HepG2 (cell line): ENCODE measurements at regions not wholly inside any gene's neighbourhood (a gene's known extent, or its start where the extent isn't known, plus 50 kb on each side); places are given as distances from the start of the nearest gene placed in this dataset.
A peak's percentile ranks its signal among the peaks of the same experiment; 100 is the strongest.

ENCODE experiments used
- ATAC-seq: fragments of 200-7000 bp; cut with Tn5 transposase; 3 replicates; pipeline ENCODE4 v1.9.1; 2020; ENCODE audit warnings: mild to moderate bottlenecking, moderate library complexity
- BruUV-seq: library from RNA; stranded (reverse); fragments of 400-500 nt; replicated peaks from 2 replicates; lab custom pipeline; 2021; lab: Mats Ljungman, UMichigan
- CTCF ChIA-PET: fragments of 300-600 bp; formaldehyde crosslinking; extraction: SDS; loops from one replicate; lab custom pipeline; 2021; ENCODE audit warnings: low total read pairs, inconsistent platforms, low intra/inter-chr PET ratio; lab: Yijun Ruan, JAX
- POLR2A ChIA-PET: fragments of 350-600 bp; sonication (Branson Sonifier 250); formaldehyde crosslinking; loops from one replicate; lab custom pipeline; 2020; ENCODE audit warnings: antibody characterized with exemption, inconsistent platforms; lab: Yijun Ruan, JAX
- DNase-seq: peaks from one replicate; pipeline ENCODE4 v3.0.0-alpha.2; 2015; ENCODE audit warnings: low spot score
- FAIRE-seq: peaks from 3 replicates; lab custom pipeline; 2011; peaks lifted over from hg19 to GRCh38; lab: Jason Lieb, UNC
- H2AFZ ChIP-seq: one replicate; pipeline ENCODE4 v1.6.1; 2011; ENCODE audit warnings: low read length, inconsistent platforms
- H3K27ac ChIP-seq: fragments of 300-600 bp; 3 replicates; pipeline ENCODE4 v1.8.0; 2011; ENCODE audit warnings: mixed run types, mild to moderate bottlenecking, mixed read lengths, low read length, inconsistent platforms; ENCODE audit not compliant: insufficient read depth; ENCODE audit errors: extremely low read length
- H3K27me3 ChIP-seq, 2 experiments: fragments of 200-600 bp in 1 of 2; 2 replicates in 1 of 2; 3 replicates in 1 of 2; pipeline versions ENCODE4 v1.6.0 to v1.8.0; 2011; ENCODE audit warnings: low read length in 2 of 2, mild to moderate bottlenecking in 2 of 2, moderate library complexity in 2 of 2, inconsistent platforms in 1 of 2; ENCODE audit not compliant: insufficient read depth in 2 of 2, control insufficient read depth in 1 of 2
- H3K36me3 ChIP-seq, 2 experiments: fragments of 200-600 bp in 1 of 2; replicated peaks in 1 of 2; 2 replicates in 1 of 2; 3 replicates in 1 of 2; pipeline versions ENCODE4 v1.5.1 to v1.8.0; 2011; ENCODE audit warnings: low read length in 2 of 2, inconsistent platforms in 1 of 2; ENCODE audit not compliant: insufficient read depth in 2 of 2, control insufficient read depth in 1 of 2
- H3K4me1 ChIP-seq: 2 replicates; pipeline ENCODE4 v1.5.1; 2012; ENCODE audit warnings: low read length, inconsistent platforms; ENCODE audit not compliant: insufficient read depth
- H3K4me2 ChIP-seq: 2 replicates; pipeline ENCODE4 v1.6.0; 2011; ENCODE audit warnings: low read depth, low read length, inconsistent platforms
- H3K4me3 ChIP-seq, 3 experiments: fragments of 200-600 bp in 1 of 3; sonication (generic), shearing (Covaris generic) in 1 of 3; replicated peaks in 1 of 3; 2 replicates each; pipeline ENCODE4 v1.5.1; 2011 to 2016; ENCODE audit warnings: low read length in 3 of 3, inconsistent platforms in 2 of 3, low read depth in 2 of 3, mild to moderate bottlenecking in 2 of 3, control low read depth in 1 of 3, mixed read lengths in 1 of 3; ENCODE audit not compliant: insufficient read depth in 1 of 3
- H3K79me2 ChIP-seq: one replicate; pipeline ENCODE4 v1.6.1; 2011; ENCODE audit warnings: low read length, inconsistent platforms; ENCODE audit not compliant: insufficient read depth
- H3K9ac ChIP-seq: 2 replicates; pipeline ENCODE4 v1.6.0; 2011; ENCODE audit warnings: mild to moderate bottlenecking, low read depth, low read length, inconsistent platforms; ENCODE audit not compliant: insufficient read depth
- H3K9me3 ChIP-seq: 2 replicates; pipeline ENCODE4 v1.5.1; 2012; ENCODE audit warnings: mild to moderate bottlenecking, low read length
- H4K20me1 ChIP-seq: 2 replicates; pipeline ENCODE4 v1.6.0; 2011; ENCODE audit warnings: inconsistent platforms, mild to moderate bottlenecking, low read length, moderate library complexity; ENCODE audit not compliant: insufficient read depth
- CCDC6 ChIP-seq: sonication (generic); formaldehyde crosslinking; IDR thresholded peaks from 2 replicates; pipeline ENCODE4 v1.8.1; 2022; ENCODE audit warnings: mild to moderate bottlenecking, missing genetic modification reagents, moderate library complexity
- ETV5 ChIP-seq: IDR thresholded peaks from 2 replicates; pipeline ENCODE4 v1.6.1; 2018; ENCODE audit warnings: missing biosample characterization, missing genetic modification reagents, inconsistent platforms, borderline replicate concordance
- GFI1 ChIP-seq: sonication (generic); formaldehyde crosslinking; IDR thresholded peaks from 2 replicates; pipeline ENCODE4 v1.5.0; 2020; ENCODE audit warnings: missing genetic modification reagents, mild to moderate bottlenecking, borderline replicate concordance
- GPN1 ChIP-seq: sonication (generic); formaldehyde crosslinking; IDR thresholded peaks from 2 replicates; pipeline ENCODE4 v1.5.1; 2020; ENCODE audit warnings: missing genetic modification reagents, borderline replicate concordance
- HNF4A ChIP-seq: sonication (generic); formaldehyde crosslinking; IDR thresholded peaks from 2 replicates; pipeline ENCODE4 v1.4.0; 2020; ENCODE audit warnings: missing genetic modification reagents
- MAFF ChIP-seq: IDR thresholded peaks from 2 replicates; pipeline ENCODE4 v1.6.1; 2011; ENCODE audit warnings: low read depth, low read length, improper control_type of control experiment
- MAFK ChIP-seq, 2 experiments: IDR thresholded peaks in 1 of 2; conservative IDR thresholded peaks in 1 of 2; 2 replicates each; pipeline ENCODE4 v1.6.1; 2011; ENCODE audit warnings: improper control_type of control experiment in 2 of 2, low read length in 2 of 2
- MBD4 ChIP-seq: IDR thresholded peaks from 2 replicates; pipeline ENCODE4 v1.6.1; 2012; ENCODE audit warnings: low read length, inconsistent platforms, borderline replicate concordance
- MXD4 ChIP-seq: IDR thresholded peaks from 2 replicates; pipeline ENCODE4 v1.6.1; 2016; ENCODE audit warnings: mild to moderate bottlenecking, missing biosample characterization, missing genetic modification reagents
- RAD21 ChIP-seq: fragments of 450-650 bp; formaldehyde crosslinking; IDR thresholded peaks from 2 replicates; pipeline ENCODE4 v1.5.0; 2020; ENCODE audit warnings: mild to moderate bottlenecking
- STAG1 ChIP-seq: sonication (generic); formaldehyde crosslinking; IDR thresholded peaks from 2 replicates; pipeline ENCODE4 v1.4.0; 2020; ENCODE audit warnings: missing genetic modification reagents
- WIZ ChIP-seq: sonication (generic); formaldehyde crosslinking; IDR thresholded peaks from 2 replicates; pipeline ENCODE4 v1.5.1; 2020; ENCODE audit warnings: mild to moderate bottlenecking, missing genetic modification reagents
- WGBS: methylation state at CpG from one replicate; pipeline ENCODE4 v1.1.6; 2017; ENCODE audit warnings: low lambda C conversion rate; 5-methylcytosine and 5-hydroxymethylcytosine counted together
- in situ Hi-C: cut with HindIII; loops from 2 replicates; pipeline ENCODE4 v1.10.0; 2017; ENCODE audit warnings: low pct_unique_long_range_greater_than_20kb; ENCODE audit not compliant: extremely low pct_ligation_motif_present
- intact Hi-C: fragments of 100-400 bp; cut with micrococcal nuclease; formaldehyde crosslinking; loops from one replicate; pipeline ENCODE4 v1.10.0; 2022; ENCODE audit not compliant: unreplicated experiment
- TF ChIP-seq, protein P1 (sequence below): sonication (generic); formaldehyde crosslinking; IDR thresholded peaks from 2 replicates; pipeline ENCODE4 v1.5.0; 2020; ENCODE audit warnings: mild to moderate bottlenecking, missing genetic modification reagents, borderline replicate concordance

DNA sequence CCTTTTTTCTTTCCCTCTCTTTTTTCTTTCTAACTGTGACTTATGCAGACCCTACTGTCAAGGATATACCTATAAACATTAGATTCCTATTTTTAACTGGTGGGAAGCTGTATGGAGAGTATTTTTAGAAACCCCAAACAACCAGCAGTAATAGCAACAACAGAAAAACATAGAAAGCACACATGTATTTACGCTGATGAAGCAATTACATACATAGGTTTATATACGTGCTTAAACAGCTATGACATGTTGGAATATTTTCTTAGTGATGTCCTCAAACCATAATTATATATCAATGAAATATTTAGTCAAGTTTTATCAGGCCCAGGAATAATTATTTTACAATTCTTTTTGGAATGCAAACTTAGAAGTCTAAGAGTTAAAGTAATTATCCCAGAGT is 294.3 kb upstream of the SOX4 start:
- no peak for DNase-seq
- TF ChIP-seq MAFF (peak; percentile 84), HNF4A (CRISPR knock-in tag) (no peak), MAFK (conservative IDR thresholded peaks at IDR 0.05 in 1 of 2, IDR thresholded peaks at IDR 0.05 in 1 of 2; ENCODE audit: low read length in 2 of 2) (peak; percentile 76 to 82)
- no peaks in the 10 kb centered on the region for H3K79me2 ChIP-seq
- 22% methylated on average over 2 of the region's 2 CpGs for WGBS
- no peaks in the 10 kb centered on the region for H3K36me3 ChIP-seq
- in situ Hi-C loops: no loop called here
- H3K4me1 ChIP-seq: no peaks in the 10 kb centered on the region
- ChIA-PET POLR2A (no interaction called here), CTCF (no interaction called here)
- H3K9ac ChIP-seq: no peak overlapping the region
- H4K20me1 ChIP-seq: no peaks in the 10 kb centered on the region
- no peaks in the 10 kb centered on the region for H3K9me3 ChIP-seq
- no peak overlapping the region for H2AFZ ChIP-seq
- FAIRE-seq: no peak
- no peak overlapping the region for H3K4me2 ChIP-seq
- BruUV-seq: no TSS peak
- no peak overlapping the region for H3K4me3 ChIP-seq
- intact Hi-C loops: no loop called here
- no peak for ATAC-seq
- H3K27me3 ChIP-seq: peaks cover 0 to 11% of the 10 kb centered on the region in 2 experiments; a peak in 3 of 5 replicates
- no peak overlapping the region for H3K27ac ChIP-seq

DNA sequence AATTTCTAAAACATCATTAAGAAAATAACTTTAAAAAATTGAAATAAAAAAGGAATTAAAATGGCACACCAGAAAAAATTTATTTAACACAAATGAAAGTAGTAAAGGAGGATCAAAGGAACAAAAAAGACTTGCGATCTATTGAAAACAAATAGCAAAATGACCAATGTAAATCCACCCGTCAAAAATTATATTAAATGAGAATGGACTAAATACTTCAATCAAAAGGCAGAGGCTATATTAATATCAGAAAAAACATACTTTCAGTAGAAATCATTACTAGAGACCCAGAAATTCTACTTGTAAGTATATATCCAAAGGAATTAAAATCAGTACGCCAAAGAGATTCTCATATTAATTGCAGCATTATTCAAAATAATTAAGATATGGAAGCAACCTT is 293.1 kb upstream of the SOX4 start:
- BruUV-seq: no TSS peak
- in situ Hi-C loops: no loop called here
- DNase-seq: no peak
- Histone ChIP-seq H3K4me3 (no peak overlapping the region), H3K9ac (no peak overlapping the region), H3K27ac (no peak overlapping the region), H4K20me1 (no peaks in the 10 kb centered on the region), H3K27me3 (peaks cover 0 to 11% of the 10 kb centered on the region in 2 experiments; a peak in 3 of 5 replicates), H3K4me1 (no peaks in the 10 kb centered on the region), H3K4me2 (no peak overlapping the region), H3K79me2 (no peaks in the 10 kb centered on the region), H3K36me3 (no peaks in the 10 kb centered on the region), H3K9me3 (no peaks in the 10 kb centered on the region), H2AFZ (no peak overlapping the region)
- intact Hi-C loops: no loop called here
- ChIA-PET CTCF (no interaction called here), POLR2A (no interaction called here)
- 93% methylated on average over 3 of the region's 3 CpGs for WGBS
- ATAC-seq: no peak
- FAIRE-seq: no peak
- TF ChIP-seq MXD4 (CRISPR knock-in tag): no peak
- no peak for TF ChIP-seq WIZ
- TF ChIP-seq, protein P1, sequence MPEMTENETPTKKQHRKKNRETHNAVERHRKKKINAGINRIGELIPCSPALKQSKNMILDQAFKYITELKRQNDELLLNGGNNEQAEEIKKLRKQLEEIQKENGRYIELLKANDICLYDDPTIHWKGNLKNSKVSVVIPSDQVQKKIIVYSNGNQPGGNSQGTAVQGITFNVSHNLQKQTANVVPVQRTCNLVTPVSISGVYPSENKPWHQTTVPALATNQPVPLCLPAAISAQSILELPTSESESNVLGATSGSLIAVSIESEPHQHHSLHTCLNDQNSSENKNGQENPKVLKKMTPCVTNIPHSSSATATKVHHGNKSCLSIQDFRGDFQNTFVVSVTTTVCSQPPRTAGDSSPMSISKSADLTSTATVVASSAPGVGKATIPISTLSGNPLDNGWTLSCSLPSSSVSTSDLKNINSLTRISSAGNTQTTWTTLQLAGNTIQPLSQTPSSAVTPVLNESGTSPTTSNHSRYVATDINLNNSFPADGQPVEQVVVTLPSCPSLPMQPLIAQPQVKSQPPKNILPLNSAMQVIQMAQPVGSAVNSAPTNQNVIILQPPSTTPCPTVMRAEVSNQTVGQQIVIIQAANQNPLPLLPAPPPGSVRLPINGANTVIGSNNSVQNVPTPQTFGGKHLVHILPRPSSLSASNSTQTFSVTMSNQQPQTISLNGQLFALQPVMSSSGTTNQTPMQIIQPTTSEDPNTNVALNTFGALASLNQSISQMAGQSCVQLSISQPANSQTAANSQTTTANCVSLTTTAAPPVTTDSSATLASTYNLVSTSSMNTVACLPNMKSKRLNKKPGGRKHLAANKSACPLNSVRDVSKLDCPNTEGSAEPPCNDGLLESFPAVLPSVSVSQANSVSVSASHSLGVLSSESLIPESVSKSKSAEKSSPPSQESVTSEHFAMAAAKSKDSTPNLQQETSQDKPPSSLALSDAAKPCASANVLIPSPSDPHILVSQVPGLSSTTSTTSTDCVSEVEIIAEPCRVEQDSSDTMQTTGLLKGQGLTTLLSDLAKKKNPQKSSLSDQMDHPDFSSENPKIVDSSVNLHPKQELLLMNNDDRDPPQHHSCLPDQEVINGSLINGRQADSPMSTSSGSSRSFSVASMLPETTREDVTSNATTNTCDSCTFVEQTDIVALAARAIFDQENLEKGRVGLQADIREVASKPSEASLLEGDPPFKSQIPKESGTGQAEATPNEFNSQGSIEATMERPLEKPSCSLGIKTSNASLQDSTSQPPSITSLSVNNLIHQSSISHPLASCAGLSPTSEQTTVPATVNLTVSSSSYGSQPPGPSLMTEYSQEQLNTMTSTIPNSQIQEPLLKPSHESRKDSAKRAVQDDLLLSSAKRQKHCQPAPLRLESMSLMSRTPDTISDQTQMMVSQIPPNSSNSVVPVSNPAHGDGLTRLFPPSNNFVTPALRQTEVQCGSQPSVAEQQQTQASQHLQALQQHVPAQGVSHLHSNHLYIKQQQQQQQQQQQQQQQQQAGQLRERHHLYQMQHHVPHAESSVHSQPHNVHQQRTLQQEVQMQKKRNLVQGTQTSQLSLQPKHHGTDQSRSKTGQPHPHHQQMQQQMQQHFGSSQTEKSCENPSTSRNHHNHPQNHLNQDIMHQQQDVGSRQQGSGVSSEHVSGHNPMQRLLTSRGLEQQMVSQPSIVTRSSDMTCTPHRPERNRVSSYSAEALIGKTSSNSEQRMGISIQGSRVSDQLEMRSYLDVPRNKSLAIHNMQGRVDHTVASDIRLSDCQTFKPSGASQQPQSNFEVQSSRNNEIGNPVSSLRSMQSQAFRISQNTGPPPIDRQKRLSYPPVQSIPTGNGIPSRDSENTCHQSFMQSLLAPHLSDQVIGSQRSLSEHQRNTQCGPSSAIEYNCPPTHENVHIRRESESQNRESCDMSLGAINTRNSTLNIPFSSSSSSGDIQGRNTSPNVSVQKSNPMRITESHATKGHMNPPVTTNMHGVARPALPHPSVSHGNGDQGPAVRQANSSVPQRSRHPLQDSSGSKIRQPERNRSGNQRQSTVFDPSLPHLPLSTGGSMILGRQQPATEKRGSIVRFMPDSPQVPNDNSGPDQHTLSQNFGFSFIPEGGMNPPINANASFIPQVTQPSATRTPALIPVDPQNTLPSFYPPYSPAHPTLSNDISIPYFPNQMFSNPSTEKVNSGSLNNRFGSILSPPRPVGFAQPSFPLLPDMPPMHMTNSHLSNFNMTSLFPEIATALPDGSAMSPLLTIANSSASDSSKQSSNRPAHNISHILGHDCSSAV (CRISPR knock-in tag): no peak
- TF ChIP-seq GPN1 (CRISPR knock-in tag): no peak
- TF ChIP-seq GFI1 (CRISPR knock-in tag): no peak
- TF ChIP-seq ETV5: no peak
- no peak for TF ChIP-seq CCDC6 (CRISPR knock-in tag)
- no peak for TF ChIP-seq STAG1 (CRISPR knock-in tag)
- no peak for TF ChIP-seq RAD21
- no peak for TF ChIP-seq MBD4
